GM19438 (cell line): ENCODE measurements at regions not wholly inside any gene's neighbourhood (a gene's known extent, or its start where the extent isn't known, plus 50 kb on each side); places are given as distances from the start of the nearest gene placed in this dataset.

Source experiments
- ATAC-seq: cut with Tn5 transposase; IDR thresholded peaks from one replicate; pipeline ENCODE4 v1.9.1; 2021; ENCODE audit warnings: low read depth; ENCODE audit not compliant: unreplicated experiment

DNA sequence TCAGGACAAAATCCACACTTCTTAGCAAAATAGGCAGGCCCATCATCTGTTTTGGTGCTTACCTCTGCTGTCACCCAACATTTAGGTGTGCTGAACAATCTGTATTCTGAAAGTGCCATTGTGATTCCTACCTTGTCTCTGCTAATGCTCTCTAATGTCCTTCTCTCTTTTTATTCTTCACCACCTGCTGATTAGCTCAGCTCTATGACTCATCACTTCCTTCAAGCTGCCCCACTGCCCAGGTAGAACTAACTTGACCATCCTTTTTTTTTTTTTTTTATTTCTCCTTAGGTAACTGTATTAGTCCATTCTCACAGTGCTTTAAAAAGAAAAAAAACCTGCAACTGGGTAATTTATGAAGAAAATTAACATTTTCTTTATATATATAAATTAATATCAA is 478.7 kb upstream of the POU3F3 start:
- no peak for ATAC-seq

DNA sequence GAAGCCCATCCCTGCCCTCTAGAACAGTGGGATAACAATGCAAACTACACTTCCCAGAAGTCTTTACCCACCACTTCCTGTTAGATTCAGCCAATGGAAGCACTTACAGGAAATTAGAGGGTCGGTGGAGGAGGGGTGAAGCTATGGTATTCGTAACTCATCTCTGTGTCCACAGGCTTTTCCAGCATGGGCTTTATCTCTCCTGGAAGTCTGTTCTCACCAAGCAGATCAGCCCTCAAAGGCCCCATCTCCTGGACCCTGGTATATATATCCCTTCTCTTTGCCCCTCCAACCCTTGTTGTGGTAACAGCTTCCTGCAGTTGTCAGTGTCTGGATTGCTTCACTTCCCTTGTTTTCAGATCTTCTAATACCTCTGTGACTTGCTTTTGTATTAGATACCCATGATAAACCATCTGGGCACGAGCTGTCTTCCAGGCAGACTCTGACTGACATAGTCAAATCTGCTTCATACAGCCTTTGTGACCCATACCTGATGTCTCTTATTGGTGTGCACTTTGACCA is 475.0 kb upstream of the POU3F3 start:
- peak; percentile 78 for ATAC-seq

DNA sequence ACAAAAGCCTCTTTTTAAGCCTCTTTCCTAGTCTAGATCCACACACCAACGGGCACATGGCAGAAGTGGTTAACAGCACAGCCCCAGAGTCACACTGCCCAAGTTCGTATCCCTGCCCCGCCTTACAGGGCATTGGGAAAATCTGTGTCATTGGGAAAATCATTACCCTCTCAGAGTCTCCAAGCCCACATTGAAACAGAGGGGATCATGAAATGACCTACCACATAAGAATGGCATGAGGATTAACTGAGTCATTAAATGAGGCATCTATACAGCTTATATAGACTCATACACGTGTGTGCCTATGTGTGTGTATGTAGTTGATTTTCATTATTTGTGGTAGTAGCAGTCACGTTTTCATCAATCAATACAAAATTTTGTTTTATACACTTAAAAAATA is 469.0 kb upstream of the POU3F3 start:
- no peak for ATAC-seq

DNA sequence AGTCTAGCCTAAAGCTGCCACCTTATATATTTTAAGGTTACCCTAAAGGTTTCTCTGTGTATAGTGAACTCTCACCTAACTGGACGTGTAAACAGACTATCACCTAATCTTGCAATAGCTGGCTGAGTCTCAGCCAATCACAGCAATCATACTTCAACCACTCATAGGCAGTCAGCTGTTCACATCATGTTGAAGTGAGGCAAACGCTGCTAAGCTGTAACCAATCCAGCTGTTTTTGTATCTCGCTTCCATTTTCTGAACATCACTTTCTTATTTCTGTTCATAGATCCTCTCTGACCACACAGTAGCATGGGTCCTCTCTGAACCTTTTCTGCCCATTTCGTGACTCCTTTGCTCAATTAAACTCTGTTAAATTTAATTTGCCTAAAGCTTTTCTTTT is 468.2 kb upstream of the POU3F3 start:
- ATAC-seq, result no peak

DNA sequence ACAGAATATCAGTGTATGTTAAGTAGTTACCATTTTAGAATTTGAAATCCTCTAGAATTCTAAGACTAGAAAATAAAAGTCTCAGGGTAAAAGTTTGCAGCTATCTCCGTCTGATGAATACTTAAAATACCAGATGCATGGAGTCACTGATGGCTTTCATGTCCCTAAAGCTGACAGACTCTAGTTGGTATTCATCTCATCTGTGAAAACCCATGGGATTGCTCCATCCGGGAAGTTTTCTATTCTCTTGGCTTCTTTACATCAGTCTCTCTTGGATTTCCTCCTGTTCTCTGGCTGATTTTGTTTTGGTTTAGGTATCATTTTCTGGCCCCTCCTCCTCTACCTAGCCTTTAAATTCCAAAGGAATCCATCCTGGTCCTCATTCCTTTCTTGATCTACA is 465.6 kb upstream of the POU3F3 start:
- no peak for ATAC-seq

DNA sequence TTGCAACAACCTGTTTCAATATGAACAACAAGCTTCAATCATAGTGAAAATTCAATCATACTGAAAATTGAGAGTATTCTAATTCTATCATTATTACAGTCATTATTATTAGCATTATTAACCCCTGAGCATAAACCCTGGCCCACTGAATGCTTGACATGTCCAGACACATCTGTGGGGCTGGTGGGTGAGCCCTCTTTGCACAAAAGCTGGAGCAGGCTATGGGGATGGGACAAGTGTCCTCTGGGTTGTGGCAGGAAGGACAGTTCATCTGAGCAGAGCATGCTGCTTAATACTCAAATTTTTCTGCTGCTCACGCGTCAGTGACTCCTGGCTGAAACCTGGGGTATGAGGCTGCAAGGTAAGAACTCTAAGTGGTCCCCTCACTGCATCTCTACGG is 451.1 kb upstream of the POU3F3 start:
- ATAC-seq, result no peak

DNA sequence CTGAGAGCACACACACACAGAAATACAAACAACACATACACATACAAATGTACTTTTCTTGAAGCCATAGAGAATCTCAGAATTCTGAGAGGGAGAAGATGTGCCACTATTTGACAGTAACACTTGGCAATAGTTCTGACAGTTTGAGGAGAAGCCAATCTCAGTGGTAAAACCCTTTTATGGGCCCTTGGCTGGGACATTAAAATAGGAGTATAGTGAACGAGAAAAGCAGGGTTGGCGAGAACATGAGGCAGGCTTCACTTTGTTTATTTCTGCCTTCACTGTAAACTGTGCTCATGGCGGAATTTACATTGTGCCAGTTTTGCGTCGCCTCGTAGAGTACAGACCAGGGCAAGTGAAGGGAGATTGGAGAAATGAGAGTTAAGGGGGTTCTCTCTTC is 449.4 kb upstream of the POU3F3 start:
- no peak for ATAC-seq

DNA sequence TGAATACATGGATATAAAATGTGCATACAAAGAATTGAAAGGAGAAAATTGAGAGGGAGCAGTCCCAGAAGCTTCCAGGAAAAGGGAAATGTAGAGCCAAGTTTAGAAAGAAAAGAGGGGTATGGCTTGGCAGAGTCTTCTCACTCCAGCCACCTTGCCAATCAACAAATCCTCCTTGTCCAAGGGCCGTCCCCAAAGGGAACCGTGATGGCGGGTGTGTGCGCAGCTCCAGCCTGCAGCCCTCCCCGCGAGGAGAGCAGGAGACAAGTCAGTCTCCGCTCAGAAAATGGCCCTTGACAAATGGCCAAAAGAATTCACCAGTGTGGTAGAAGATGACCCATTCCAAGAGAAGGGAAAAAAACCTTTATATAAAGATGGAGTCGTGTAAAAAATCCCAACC is 448.3 kb upstream of the POU3F3 start:
- no peak for ATAC-seq

DNA sequence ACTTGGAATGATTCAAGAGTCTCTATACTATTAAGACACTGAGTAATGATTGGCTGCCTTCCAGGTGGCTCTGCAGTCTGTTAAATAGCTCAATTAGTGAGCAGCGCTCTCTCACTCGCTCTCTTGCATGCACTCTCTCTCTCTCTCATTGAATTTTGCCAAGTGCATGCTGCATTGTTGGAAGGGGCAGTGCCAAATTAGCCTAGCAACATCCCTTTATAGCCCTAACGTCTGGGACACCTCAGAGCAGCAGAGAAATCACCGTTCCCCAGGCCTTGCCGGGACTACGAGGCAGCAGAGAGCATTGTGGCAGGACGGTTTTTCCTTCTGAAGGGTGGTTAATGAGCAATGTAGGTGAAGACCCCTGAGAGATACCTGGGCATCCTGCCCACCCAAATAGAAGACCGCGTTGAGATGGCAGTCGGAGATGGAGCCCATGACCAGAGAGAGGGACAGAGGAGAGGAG is 447.6 kb upstream of the POU3F3 start:
- no peak for ATAC-seq

DNA sequence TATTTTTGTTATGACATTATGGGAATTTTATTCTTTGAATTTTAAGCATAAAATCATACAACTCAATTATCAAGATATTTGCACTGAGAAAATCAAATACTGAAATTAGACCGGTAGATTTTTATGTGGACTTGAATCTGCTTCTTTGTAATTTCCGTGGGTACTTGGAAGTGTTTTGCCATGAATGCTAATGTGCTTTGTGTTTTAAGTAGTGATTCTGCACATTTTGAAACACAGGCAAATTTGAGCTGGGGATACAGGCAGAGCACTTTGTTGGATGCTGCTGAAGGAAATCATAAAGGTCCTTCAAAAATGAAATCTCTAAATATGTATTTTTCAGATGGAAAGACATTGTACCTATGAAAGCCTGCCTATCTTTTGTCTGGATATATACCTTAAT is 446.3 kb upstream of the POU3F3 start:
- ATAC-seq, result no peak

DNA sequence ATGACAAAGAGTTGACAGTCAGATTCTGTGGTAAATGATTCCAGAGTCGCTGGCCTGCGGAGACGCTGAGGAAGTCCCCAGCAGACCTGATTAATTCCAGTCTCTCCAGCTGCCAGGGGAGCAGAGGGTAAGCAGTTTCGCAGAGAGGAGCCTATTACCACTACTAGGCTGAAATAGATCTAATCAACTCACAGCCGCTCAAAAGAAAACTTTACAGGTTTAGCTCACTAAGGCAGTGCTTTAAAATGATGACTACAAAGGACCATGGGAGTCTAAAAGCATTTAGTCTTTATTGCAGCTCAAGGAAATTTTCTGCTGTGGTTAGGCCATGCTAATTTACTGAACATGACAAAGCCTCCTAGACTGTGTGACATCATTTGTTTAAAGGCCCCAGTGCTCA is 445.6 kb upstream of the POU3F3 start:
- no peak for ATAC-seq

DNA sequence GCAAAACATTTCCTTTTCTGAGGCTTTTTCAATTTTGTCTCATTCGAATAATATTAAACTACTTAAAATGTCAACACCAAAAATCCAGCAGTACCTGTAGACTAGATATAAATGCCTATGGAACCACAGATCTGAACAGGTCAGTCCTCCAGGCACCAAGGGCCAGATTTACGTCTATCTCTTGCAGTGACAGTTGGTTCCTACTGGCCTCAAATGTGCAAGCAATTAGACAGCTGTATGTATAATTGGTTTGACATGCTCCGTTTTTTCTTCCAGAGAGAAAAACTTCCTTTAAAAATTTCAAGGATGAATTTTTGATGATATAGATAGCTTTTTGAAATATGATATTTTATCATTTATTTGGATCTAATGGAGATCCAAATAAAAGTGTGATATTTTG is 443.8 kb upstream of the POU3F3 start:
- no peak for ATAC-seq

DNA sequence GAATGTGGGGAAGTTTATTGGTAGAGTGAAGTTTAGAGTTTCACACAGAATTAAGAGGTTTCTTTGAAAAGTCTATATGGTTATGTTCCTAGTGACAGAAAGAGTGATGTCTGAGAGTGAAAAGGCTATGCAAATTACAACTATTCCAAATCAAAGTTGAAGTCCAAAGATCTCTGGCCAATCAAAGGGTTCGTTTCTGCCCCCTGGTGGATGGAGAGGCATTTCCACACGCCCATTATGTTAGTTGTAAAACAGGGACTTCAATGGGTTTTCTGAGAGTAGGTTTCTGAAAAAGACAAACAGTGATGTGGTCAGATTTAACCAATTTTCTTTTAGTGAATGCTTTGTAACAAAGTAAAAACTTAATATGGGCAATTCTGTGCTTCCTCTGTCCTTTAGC is 441.5 kb upstream of the POU3F3 start:
- peak; percentile 58 for ATAC-seq

DNA sequence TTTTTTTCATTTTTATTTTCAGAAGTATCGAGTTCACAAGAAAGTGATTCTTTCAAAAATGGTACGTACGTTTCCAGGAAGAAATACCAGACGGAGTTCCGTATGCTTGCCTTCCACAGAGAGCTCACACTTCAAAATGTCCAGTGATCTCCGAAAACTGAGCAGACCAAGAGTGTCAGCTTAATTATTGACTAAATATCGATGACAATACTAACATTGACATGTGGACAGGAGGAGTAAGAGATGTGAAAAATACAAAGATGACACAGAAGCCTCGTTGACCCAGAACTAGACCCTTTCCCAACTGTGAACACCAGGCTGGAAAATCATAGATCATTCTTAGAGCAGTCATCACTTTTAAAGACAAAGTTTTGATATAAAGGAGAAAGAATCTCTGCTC is 440.0 kb upstream of the POU3F3 start:
- no peak for ATAC-seq

DNA sequence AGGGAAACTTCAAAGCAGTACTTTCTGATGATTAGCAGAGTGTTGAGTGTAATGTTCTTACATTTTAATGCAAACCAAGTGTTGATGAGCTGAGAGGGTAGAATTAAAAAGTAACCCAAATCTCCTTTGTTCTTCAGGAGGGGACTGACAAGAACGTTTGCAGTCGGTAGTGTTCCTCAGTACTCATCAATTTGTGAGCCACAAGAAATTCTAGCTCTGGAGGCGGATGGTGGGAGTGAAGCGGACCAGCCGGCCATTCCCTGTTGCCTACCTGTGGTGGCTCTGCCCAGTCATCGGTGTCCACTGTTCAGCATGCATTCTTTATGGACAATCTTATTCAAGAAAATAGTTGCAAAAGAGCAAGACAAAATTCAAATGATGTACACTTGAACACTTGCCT is 438.6 kb upstream of the POU3F3 start:
- ATAC-seq, result no peak

DNA sequence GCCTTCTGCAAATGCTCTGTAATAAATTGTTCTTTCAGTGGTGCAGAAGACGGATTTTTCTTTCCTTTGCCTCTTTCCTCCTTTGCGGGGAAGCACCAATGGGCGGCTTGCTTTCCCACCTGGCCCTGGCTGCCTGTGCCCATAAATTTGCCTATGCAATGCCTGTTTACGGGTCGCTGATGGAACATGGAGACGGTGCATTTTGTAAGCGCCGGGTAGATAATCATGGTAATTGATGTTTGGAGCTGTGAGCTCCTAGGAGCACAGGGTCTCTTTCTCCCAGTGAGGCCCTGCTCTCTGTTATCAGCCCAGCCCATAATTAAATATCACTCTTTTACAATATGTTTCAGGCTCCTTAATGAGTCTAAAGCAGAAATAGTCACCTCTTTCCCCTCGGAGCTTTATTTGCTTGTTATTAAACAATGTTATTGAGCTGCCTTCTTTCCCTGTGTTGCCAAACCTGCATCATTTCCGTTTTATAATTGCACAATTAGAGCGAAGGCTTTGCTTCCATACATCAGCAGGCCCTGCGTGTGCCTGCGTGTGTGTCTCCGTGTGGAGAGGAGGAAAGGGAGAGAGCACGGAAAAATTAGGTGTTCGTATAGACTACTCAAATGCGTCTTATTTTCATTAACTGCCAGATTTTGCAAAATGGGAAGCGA is 437.4 kb upstream of the POU3F3 start:
- no peak for ATAC-seq

DNA sequence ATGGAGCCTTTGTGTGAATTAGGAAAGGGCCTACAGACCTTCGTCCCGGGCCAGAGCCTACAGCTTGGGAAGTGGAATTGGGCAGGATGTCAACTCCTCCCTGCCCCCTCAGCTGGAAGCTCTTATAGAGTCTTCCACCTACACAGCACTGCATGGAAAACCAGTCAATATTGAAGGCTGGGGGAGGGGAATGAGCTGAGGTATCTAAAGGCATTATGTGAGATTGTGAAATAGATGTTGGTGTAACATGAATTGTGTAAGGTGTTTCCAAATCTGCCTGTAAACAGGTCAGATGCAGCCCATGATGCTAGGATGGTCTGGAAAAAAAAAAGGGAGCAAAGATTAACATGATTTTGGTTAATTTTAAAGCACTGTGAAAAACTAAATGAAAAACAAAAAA is 433.5 kb upstream of the POU3F3 start:
- ATAC-seq, result no peak

DNA sequence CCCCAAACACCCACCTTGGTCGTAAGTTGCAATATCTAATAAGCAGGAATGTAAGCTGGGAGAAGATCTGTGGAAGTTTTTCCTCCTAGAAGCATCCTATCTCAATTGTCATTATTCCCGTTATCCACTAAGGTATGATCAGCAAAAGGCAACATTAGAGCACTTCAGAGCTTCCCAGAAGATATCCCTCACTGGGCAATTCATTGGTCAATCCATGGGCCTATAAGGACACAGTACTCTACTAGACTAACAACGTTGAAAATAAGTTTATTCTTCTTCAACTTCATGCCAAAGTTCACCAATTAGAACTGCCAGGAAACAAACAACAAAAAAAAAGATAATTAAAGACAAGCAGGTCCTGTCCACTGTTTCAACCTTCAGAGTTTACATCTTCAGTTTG is 433.0 kb upstream of the POU3F3 start:
- ATAC-seq, result no peak

DNA sequence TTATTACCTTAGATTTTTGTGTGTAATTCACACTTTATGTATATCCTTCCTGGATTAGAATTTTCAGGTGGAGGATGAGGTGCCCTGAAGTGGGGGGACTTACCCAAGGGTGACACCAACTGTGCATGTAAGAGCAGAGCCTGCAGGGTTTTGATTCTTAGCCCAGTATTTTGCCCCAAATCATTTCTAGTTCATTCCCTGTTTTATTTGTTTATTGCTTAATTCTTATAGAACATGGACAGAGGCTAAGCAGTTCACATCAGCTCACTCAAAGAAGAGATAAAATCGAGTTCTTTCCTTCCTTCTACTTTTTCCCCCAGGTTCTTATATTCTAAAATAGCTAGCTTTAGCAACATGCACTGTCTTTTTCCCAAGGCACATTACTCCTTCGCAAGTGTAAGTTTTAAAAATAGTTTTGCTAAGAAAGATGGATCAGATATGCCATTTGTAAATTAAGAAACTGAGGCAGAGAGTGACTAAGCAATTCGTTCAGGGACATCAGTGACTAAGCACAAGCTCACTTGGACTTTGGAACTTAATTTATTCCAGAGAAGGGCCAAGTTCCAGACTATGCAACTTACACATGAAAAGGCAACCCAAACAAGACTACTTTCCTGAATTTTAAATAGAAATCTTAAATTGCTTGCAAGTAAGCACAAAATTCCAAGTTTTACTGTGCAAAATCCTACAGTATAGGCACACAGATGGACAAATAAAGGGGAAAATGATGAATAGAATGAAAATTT is 427.9 kb upstream of the POU3F3 start:
- no peak for ATAC-seq

DNA sequence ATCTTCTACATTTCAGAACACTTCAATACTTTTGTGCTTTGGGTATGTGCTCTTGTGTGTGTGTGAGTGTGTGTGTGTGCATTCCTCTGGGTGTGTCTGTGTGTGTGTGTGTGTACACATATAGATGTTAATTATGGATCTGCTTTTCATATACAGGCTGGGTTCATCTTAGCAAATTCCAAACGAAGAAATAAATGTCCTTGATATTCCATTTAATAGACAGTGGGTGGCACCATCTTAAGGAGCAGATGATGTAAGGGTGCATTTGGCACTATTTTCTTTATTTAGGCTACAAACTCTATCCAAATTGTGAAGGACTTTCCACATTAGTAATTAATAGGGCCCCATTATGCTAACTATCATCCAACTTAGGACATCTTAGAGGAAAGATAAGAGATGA is 425.8 kb upstream of the POU3F3 start:
- ATAC-seq, result no peak

DNA sequence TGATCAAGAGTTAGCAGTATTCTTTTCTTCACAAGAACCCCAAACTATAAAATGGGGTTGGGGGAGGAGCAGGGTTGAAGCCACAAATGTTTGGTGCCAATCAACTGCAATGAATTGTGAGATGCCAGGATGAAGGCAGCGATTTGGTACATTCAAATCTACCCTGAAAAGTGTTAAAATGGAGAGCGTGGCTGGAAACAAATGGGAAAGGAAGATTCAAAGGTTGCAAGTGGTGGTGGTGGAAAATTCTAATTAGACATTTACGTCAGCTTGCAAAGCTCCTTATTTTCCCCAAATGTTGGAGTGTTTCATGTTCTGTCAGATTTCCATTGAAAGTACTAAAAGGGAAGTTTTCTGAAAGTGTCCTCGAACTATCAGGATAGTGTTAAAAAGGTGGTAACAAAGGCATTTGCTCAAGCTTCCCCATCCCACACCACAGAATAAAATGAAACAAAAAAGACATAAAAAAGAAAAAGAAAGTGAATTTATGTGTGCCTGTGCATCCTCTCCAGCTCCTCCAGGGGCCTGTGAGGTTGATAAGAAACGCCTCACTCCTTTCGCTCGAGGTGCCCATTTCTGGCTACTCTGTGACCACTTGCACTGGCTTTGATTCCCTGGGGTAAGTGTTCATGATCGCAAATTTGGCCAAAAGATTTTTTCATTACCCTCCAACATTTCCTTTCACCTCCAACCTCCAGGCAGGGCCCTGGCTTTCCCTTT is 424.1 kb upstream of the POU3F3 start:
- ATAC-seq, result no peak

DNA sequence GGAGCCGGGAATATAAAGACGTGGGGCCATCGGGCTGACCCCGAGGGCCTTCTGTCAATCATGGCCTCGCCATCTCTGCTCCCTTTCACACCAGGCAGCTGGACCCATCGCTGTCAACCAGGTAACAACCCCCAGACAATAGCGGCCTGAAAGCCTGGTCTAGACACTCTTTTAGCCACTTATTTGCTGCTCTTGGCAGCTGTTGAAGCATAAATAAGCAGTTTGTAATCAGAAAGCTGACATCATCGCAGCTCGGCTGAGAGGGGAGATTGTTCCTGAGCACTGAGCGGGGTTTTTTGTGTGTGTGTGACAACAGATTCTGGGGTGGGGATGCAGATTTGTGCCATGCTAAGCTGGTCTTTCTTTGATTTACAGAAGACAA is 423.6 kb upstream of the POU3F3 start:
- no peak for ATAC-seq
